K562 (cell line): ENCODE measurements at regions not wholly inside any gene's neighbourhood (a gene's known extent, or its start where the extent isn't known, plus 50 kb on each side); places are given as distances from the start of the nearest gene placed in this dataset.

Source experiments
- ATAC-seq: fragments of 200-7000 bp; cut with Tn5 transposase; 3 replicates; pipeline ENCODE4 v1.9.1; 2020; ENCODE audit warnings: moderate library complexity
- BruUV-seq: library from RNA; stranded (reverse); fragments of 400-500 nt; replicated peaks from 2 replicates; lab custom pipeline; 2021; lab: Mats Ljungman, UMichigan
- CTCF ChIA-PET: fragments of 300-600 bp; formaldehyde crosslinking; extraction: SDS; loops from one replicate; lab custom pipeline; 2021; ENCODE audit warnings: low intra/inter-chr PET ratio; lab: Yijun Ruan, JAX
- POLR2A ChIA-PET: fragments of 300-600, 350-650 bp; sonication (Branson Sonifier 250); formaldehyde crosslinking; extraction: SDS; loops from one replicate; lab custom pipeline; 2021; ENCODE audit warnings: antibody characterized with exemption, inconsistent platforms; lab: Yijun Ruan, JAX
- DNase-seq, 4 experiments: peaks; one replicate each; pipeline versions ENCODE4 v3.0.0 to v3.0.0-alpha.2; 2011 to 2018; ENCODE audit warnings: low spot score in 3 of 4, mixed read lengths in 3 of 4; ENCODE audit errors: extremely low read depth in 1 of 4
- FAIRE-seq: peaks from 2 replicates; lab custom pipeline; 2011; peaks lifted over from hg19 to GRCh38; lab: Jason Lieb, UNC
- H2AFZ ChIP-seq: 2 replicates; pipeline ENCODE4 v1.6.0; 2011; ENCODE audit warnings: low read depth, low read length, control low read depth, inconsistent platforms
- H3K27ac ChIP-seq: fragments of 200-600 bp; 3 replicates; pipeline ENCODE4 v1.8.0; 2011; ENCODE audit warnings: low read depth, mild to moderate bottlenecking, control low read depth, inconsistent platforms, low read length, moderate library complexity, mixed read lengths; ENCODE audit errors: extremely low read depth
- H3K27me3 ChIP-seq, 2 experiments: fragments of 300-600 bp in 1 of 2; 2 replicates in 1 of 2; 3 replicates in 1 of 2; pipeline versions ENCODE4 v1.6.0 to v1.8.0; 2011; ENCODE audit warnings: inconsistent platforms in 2 of 2, low read length in 2 of 2, mild to moderate bottlenecking in 1 of 2, mixed read lengths in 1 of 2, moderate library complexity in 1 of 2; ENCODE audit not compliant: control insufficient read depth in 2 of 2, insufficient read depth in 2 of 2
- H3K36me3 ChIP-seq: fragments of 300-600 bp; 3 replicates; pipeline ENCODE4 v1.8.0; 2011; ENCODE audit warnings: mild to moderate bottlenecking, low read length, inconsistent platforms; ENCODE audit not compliant: control insufficient read depth, insufficient read depth
- H3K4me1 ChIP-seq, 2 experiments: fragments of 200-600 bp in 1 of 2; replicated peaks in 1 of 2; 2 replicates in 1 of 2; 3 replicates in 1 of 2; pipeline versions ENCODE4 v1.5.1 to v1.8.0; 2011; ENCODE audit warnings: inconsistent platforms in 2 of 2, low read length in 2 of 2, mild to moderate bottlenecking in 1 of 2, mixed read lengths in 1 of 2, moderate library complexity in 1 of 2; ENCODE audit not compliant: control insufficient read depth in 2 of 2, insufficient read depth in 2 of 2
- H3K4me2 ChIP-seq: 2 replicates; pipeline ENCODE4 v1.6.1; 2011; ENCODE audit warnings: low read length, control low read depth, inconsistent platforms, mixed read lengths; ENCODE audit not compliant: insufficient read depth
- H3K4me3 ChIP-seq: fragments of 200-600 bp; sonication (generic), shearing (Covaris generic); 2 replicates; pipeline ENCODE4 v1.5.1; 2016; ENCODE audit warnings: control low read depth, inconsistent platforms
- H3K79me2 ChIP-seq: fragments of 200-600 bp; 3 replicates; pipeline ENCODE4 v1.8.0; 2011; ENCODE audit warnings: low read length, inconsistent platforms; ENCODE audit not compliant: control insufficient read depth, insufficient read depth
- H3K9ac ChIP-seq, 2 experiments: 2 replicates each; pipeline versions ENCODE4 v1.6.0 to v1.6.1; 2011; ENCODE audit warnings: low read depth in 2 of 2, low read length in 2 of 2, control low read depth in 1 of 2, inconsistent platforms in 1 of 2, mild to moderate bottlenecking in 1 of 2, mixed read lengths in 1 of 2; ENCODE audit not compliant: insufficient read depth in 1 of 2
- H3K9me1 ChIP-seq: one replicate; pipeline ENCODE4 v1.6.0; 2011; ENCODE audit warnings: inconsistent platforms, mild to moderate bottlenecking, low read length, moderate library complexity; ENCODE audit not compliant: control insufficient read depth, insufficient read depth
- H3K9me3 ChIP-seq: replicated peaks from 2 replicates; pipeline ENCODE4 v1.5.1; 2011; ENCODE audit warnings: low read depth, low read length, inconsistent platforms; ENCODE audit not compliant: control insufficient read depth, insufficient read depth
- H4K20me1 ChIP-seq: replicated peaks from 2 replicates; pipeline ENCODE4 v1.6.1; 2011; ENCODE audit warnings: low read length, inconsistent platforms, mixed read lengths; ENCODE audit not compliant: control insufficient read depth, insufficient read depth
- CCAR2 ChIP-seq: fragments of 200-400 bp; formaldehyde crosslinking; IDR thresholded peaks from 2 replicates; pipeline ENCODE4 v1.6.1; 2017; ENCODE audit warnings: mild to moderate bottlenecking, low read depth, low read length
- DLX4 ChIP-seq: fragments of 250-450 bp; sonication (Bioruptor Pico); IDR thresholded peaks from 2 replicates; pipeline ENCODE4 v1.6.1; 2021; ENCODE audit warnings: mild to moderate bottlenecking
- HLTF ChIP-seq: fragments of 450-650 bp; IDR thresholded peaks from 2 replicates; pipeline ENCODE4 v1.6.1; 2016
- ID3 ChIP-seq, 2 experiments: fragments of 250-450 bp in 1 of 2; fragments of 450-650 bp in 1 of 2; sonication (Bioruptor Pico) in 1 of 2; IDR thresholded peaks; 2 replicates each; pipeline versions ENCODE4 v1.6.1 to v1.8.0; 2016 to 2021; ENCODE audit warnings: mild to moderate bottlenecking in 2 of 2, moderate library complexity in 2 of 2, missing compliant biosample characterization in 1 of 2, missing genetic modification characterization in 1 of 2
- POLR2H ChIP-seq: IDR thresholded peaks from 2 replicates; pipeline ENCODE4 v1.6.1; 2016; ENCODE audit warnings: missing genetic modification characterization, low read depth, mild to moderate bottlenecking, control low read depth, missing compliant biosample characterization, moderate library complexity
- POLR3A ChIP-seq: IDR thresholded peaks from 2 replicates; pipeline ENCODE4 v1.6.1; 2011; ENCODE audit warnings: borderline replicate concordance, mild to moderate bottlenecking, moderate library complexity; ENCODE audit not compliant: insufficient read length, insufficient read depth; ENCODE audit errors: extremely low read depth
- SPI1 ChIP-seq: IDR thresholded peaks from 2 replicates; pipeline ENCODE4 v1.6.1; 2011; ENCODE audit warnings: low read depth, low read length, control low read depth, borderline replicate concordance
- ZZZ3 ChIP-seq: fragments of 450-650 bp; IDR thresholded peaks from 2 replicates; pipeline ENCODE4 v1.6.1; 2016; ENCODE audit warnings: antibody characterized with exemption, mild to moderate bottlenecking, moderate library complexity
- WGBS: fragments of 100-300 bp; shearing (Covaris generic); methylation state at CpG from one replicate; pipeline ENCODE4 v1.1.6; 2016; ENCODE audit warnings: low coverage, mixed read lengths; ENCODE audit not compliant: insufficient coverage; ENCODE audit errors: missing lambda C conversion rate; 5-methylcytosine and 5-hydroxymethylcytosine counted together
- in situ Hi-C: fragments of 300-500 bp; cut with MboI; formaldehyde crosslinking; loops from 4 replicates; pipeline ENCODE4 v1.15.0; 2018; ENCODE audit warnings: inconsistent platforms, mixed read lengths
- intact Hi-C: fragments of 100-400 bp; cut with micrococcal nuclease; formaldehyde crosslinking; loops from 2 replicates; pipeline ENCODE4 v1.14.2; 2022
- TF ChIP-seq, protein P1 (sequence below), 3 experiments: IDR thresholded peaks in 2 of 3; conservative IDR thresholded peaks in 1 of 3; 2 replicates each; pipeline ENCODE4 v1.5.1; 2011 to 2012; ENCODE audit warnings: low read length in 3 of 3, mild to moderate bottlenecking in 3 of 3, control low read depth in 2 of 3, improper control_type of control experiment in 1 of 3, inconsistent platforms in 1 of 3, low read depth in 1 of 3, mixed read lengths in 1 of 3, moderate library complexity in 1 of 3; ENCODE audit not compliant: insufficient read depth in 2 of 3
- TF ChIP-seq, protein P2 (sequence below): sonication (generic); formaldehyde crosslinking; IDR thresholded peaks from 2 replicates; pipeline ENCODE4 v1.9.0; 2022; ENCODE audit warnings: mild to moderate bottlenecking, missing genetic modification reagents
- TF ChIP-seq, protein P3 (sequence below): sonication (generic); formaldehyde crosslinking; IDR thresholded peaks from 2 replicates; pipeline ENCODE4 v1.8.1; 2023; ENCODE audit warnings: mild to moderate bottlenecking, missing genetic modification reagents
- TF ChIP-seq, protein P4 (sequence below): fragments of 450-650 bp; IDR thresholded peaks from 2 replicates; pipeline ENCODE4 v1.6.1; 2016

DNA sequence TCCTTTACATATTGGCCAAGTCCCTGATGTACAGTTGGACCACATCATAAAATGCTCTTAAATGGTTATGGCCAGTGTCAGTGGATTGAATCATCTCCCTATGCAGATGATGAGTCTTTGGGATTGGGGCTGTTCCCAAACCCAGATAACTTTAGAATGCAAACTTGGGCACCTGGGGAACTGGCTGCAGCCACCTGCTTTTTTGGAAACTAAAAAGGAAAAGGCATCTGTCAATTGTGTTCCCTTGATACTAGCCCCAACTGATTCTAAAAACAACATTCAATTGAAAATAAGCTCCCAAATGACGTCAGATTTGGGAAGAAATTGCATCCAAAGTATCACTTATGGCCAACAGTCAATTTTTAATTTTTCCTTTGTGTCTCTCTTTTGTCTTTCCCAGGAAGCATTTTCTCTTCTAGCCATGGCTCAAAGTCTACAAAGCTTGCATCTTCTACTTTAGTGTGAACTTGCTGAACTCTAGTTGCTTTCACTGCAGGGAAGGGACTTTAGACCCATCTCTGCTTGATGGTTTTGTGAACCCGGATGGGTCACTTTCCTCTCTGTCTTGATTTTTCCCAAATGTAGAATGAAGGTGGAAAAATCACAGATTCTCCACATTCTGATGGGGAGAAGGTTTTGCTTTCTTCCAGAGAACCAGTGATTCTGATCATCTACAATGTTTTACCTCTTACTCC lies 402.3 kb upstream of the USP24 start:
- BruUV-seq: no TSS peak
- no peaks in the 10 kb centered on the region for H3K4me1 ChIP-seq
- no peak overlapping the region for H3K9ac ChIP-seq
- DNase-seq: no peak
- no peak overlapping the region for H2AFZ ChIP-seq
- ChIA-PET POLR2A (no interaction called here), CTCF (no interaction called here)
- H3K27me3 ChIP-seq: no peaks in the 10 kb centered on the region
- no peak overlapping the region for H3K4me2 ChIP-seq
- no peaks in the 10 kb centered on the region for H3K36me3 ChIP-seq
- H4K20me1 ChIP-seq: no peaks in the 10 kb centered on the region
- no peak overlapping the region for H3K4me3 ChIP-seq
- no peak for ATAC-seq
- WGBS: 0% methylated on average over 2 of the region's 2 CpGs
- H3K27ac ChIP-seq: no peak overlapping the region
- in situ Hi-C loops (no loop called here), intact Hi-C loops (no loop called here)
- H3K9me1 ChIP-seq: no peaks in the 10 kb centered on the region
- H3K79me2 ChIP-seq: no peaks in the 10 kb centered on the region
- H3K9me3 ChIP-seq: no peaks in the 10 kb centered on the region
- FAIRE-seq: no peak
- TF ChIP-seq SPI1: no peak
- TF ChIP-seq POLR2H (tag): no peak
- no peak for TF ChIP-seq ID3 (CRISPR knock-in tag; IDR thresholded peaks at IDR 0.05)
- TF ChIP-seq ID3 (tag; IDR thresholded peaks at IDR 0.05): no peak
- TF ChIP-seq DLX4 (CRISPR knock-in tag): no peak
- TF ChIP-seq CCAR2: no peak
- TF ChIP-seq HLTF: no peak
- TF ChIP-seq, protein P1, sequence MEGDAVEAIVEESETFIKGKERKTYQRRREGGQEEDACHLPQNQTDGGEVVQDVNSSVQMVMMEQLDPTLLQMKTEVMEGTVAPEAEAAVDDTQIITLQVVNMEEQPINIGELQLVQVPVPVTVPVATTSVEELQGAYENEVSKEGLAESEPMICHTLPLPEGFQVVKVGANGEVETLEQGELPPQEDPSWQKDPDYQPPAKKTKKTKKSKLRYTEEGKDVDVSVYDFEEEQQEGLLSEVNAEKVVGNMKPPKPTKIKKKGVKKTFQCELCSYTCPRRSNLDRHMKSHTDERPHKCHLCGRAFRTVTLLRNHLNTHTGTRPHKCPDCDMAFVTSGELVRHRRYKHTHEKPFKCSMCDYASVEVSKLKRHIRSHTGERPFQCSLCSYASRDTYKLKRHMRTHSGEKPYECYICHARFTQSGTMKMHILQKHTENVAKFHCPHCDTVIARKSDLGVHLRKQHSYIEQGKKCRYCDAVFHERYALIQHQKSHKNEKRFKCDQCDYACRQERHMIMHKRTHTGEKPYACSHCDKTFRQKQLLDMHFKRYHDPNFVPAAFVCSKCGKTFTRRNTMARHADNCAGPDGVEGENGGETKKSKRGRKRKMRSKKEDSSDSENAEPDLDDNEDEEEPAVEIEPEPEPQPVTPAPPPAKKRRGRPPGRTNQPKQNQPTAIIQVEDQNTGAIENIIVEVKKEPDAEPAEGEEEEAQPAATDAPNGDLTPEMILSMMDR (IDR thresholded peaks at IDR 0.05 in 2 of 3, conservative IDR thresholded peaks at IDR 0.05 in 1 of 3; ENCODE audit: insufficient read depth in 2 of 3, low read depth in 1 of 3, low read length in 3 of 3): no peak
- TF ChIP-seq, protein P2, sequence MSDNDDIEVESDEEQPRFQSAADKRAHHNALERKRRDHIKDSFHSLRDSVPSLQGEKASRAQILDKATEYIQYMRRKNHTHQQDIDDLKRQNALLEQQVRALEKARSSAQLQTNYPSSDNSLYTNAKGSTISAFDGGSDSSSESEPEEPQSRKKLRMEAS (CRISPR knock-in tag): no peak
- no peak for TF ChIP-seq ZZZ3
- TF ChIP-seq, protein P3, sequence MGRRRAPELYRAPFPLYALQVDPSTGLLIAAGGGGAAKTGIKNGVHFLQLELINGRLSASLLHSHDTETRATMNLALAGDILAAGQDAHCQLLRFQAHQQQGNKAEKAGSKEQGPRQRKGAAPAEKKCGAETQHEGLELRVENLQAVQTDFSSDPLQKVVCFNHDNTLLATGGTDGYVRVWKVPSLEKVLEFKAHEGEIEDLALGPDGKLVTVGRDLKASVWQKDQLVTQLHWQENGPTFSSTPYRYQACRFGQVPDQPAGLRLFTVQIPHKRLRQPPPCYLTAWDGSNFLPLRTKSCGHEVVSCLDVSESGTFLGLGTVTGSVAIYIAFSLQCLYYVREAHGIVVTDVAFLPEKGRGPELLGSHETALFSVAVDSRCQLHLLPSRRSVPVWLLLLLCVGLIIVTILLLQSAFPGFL (CRISPR knock-in tag): no peak
- no peak for TF ChIP-seq POLR3A
- TF ChIP-seq, protein P4, sequence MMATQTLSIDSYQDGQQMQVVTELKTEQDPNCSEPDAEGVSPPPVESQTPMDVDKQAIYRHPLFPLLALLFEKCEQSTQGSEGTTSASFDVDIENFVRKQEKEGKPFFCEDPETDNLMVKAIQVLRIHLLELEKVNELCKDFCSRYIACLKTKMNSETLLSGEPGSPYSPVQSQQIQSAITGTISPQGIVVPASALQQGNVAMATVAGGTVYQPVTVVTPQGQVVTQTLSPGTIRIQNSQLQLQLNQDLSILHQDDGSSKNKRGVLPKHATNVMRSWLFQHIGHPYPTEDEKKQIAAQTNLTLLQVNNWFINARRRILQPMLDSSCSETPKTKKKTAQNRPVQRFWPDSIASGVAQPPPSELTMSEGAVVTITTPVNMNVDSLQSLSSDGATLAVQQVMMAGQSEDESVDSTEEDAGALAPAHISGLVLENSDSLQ: no peak
